ENCODE measurements at regions not wholly inside any gene's neighbourhood (a gene's known extent, or its start where the extent isn't known, plus 50 kb on each side); places are given as distances from the start of the nearest gene placed in this dataset.
"Not testable (repeated sequence)": the region's sequence is repeated elsewhere in the genome, so short reads cannot be mapped to it uniquely, and the experiment has no call there.

DNA sequence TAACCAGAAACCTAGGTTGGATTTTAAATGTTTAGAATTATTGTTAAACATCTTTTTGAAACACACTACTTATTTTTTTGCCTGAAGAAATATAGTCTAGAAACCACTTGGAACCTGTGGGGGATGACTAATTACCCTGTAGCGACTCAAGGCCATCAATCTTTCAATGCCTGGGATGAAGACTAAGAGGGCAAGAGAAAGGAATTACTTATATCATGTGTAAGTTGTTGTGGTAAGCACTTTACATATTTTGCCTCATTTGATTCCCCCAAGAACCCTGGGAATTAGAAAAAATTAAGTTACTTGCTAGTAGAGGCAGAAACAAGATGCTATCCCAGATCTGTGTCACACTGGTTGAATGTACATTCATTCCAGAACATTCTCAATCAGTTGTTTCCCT lies 170.9 kb upstream of the GRIA3 start:
- no peak for DNase-seq

- no peak for DNase-seq
Observed at GRCh38 chrX:123036401-123036800, 147.7 kb upstream of the GRIA3 start.

DNA sequence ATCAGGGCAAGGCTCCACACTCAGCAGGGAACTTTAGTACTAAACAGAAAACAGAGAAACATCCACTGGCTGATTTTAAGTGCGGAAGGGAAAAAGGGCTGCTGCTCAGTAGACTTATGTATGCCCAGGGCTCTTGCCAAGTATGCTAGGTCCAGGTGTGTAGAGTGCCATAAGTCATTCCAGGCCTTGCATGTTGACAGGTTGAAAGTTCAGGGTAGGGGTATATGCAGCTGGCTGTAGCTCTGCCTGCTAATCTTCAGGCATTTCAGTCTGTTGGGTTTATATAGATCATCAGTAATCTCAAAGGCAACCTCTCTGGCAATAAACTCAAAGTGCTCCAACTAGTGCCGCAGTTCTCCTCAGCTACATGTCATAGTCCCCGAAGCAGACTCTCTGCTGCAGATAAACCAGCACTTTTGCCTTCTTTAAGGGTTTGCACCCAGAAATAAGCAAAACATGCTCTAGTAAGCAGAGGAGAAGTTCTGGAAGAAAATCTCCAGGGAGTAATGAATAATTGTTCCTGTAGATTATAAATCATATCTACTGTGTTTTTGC lies 134.9 kb upstream of the GRIA3 start:
- DNase-seq = no peak

DNA sequence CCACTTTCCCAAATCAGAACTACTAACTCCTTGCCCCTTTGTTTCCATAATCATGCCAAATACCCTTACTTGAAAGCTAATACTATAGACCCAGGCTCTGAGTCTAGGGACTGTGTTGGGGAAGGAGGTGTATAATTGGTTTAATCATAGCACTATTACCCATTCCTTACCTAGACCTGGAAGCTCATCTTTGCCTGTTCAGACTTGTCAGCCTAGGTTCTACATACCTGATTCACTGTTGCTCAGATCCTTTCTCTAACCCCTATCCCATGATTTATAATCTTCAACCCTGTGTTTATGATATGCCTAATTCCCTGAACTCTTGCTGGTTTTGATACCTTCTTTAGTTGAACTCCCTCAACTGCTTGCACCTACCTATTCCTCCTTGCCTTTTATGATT lies 123.1 kb upstream of the GRIA3 start:
- DNase-seq = no peak

- no peak for DNase-seq
Observed at GRCh38 chrX:123064053-123064452, 120.0 kb upstream of the GRIA3 start.

- no peak for DNase-seq
Observed at GRCh38 chrX:123072686-123073385, 111.2 kb upstream of the GRIA3 start.

GRCh38 chrX:123075947-123076561 lies 108.0 kb upstream of the GRIA3 start:
- no peak for DNase-seq

DNA sequence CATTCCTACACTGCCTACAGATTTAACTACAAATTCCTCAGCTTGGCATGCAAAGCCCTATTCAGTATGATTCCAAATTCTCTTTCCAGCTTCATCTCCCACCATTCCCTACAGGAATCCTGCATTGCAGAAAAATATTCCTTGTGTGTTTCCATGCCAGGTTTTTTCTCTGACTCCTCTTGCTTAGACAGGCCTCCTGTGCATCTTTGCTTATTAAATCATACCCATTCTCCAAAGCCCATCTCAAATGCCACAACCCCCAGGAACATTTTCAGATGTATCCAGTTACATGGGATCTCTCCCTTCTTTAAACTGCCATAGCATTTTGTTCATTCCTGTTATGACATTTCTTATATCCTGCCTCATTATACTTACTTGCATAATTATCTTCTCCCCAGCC lies 106.4 kb upstream of the GRIA3 start:
- DNase-seq = no peak

DNA sequence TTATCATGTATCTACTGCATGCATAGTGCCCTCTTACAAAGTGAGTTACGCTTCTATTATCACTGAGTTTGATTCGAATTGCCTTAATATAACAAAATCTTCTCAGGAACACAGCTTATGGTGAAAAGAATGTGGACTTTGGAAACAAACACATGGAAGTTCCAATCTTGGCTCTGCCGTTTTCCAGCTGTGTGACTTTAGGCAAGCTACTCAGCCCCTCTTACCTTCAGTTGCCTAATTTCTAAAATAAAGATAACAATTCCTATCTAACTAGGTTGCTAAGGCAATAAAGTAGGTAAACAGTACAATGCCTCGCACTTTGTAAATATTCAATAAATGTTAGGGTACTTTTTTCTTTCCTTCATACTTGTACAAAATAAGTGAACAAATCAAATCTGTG lies 104.0 kb upstream of the GRIA3 start:
- no peak for DNase-seq

GRCh38 chrX:123081776-123082175 lies 102.3 kb upstream of the GRIA3 start:
- no peak for DNase-seq

DNA sequence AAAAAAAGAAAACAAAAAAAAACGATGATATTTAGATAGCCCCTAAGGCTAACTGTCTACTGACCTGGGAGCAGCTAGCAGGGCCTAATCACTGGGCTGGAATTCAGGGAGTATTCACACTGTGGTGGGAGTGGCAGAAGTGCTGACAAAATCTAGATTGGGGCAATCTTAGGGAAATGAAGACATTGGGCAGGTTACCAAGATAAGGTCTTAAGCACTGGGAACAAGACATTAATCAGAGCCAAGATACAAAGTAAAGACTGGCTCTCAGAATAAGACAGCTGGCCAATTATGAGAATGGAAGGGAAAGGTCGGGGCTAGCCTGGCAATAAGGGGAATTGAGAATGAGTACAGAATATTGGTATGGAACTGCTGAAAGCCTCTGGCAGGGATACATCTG lies 100.2 kb upstream of the GRIA3 start:
- DNase-seq = no peak

DNA sequence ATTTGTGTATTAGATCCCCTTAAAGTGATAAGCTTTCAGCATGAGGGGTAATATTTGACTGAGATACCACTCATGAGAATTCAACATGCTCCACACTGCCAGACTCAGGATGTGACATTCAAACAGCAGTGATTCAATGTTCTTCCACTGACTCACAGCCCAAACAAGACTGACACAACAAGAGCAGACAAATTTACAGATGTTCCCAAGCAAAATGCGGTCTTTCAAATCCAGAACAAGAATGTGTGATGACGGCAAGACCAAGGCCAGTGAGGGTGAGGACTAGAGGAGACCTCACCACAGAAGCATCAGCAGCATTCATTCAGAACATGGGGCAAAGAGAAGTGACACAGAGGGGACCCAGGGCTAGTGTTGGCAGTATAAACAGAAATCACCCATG lies 99.3 kb upstream of the GRIA3 start:
- no peak for DNase-seq

DNA sequence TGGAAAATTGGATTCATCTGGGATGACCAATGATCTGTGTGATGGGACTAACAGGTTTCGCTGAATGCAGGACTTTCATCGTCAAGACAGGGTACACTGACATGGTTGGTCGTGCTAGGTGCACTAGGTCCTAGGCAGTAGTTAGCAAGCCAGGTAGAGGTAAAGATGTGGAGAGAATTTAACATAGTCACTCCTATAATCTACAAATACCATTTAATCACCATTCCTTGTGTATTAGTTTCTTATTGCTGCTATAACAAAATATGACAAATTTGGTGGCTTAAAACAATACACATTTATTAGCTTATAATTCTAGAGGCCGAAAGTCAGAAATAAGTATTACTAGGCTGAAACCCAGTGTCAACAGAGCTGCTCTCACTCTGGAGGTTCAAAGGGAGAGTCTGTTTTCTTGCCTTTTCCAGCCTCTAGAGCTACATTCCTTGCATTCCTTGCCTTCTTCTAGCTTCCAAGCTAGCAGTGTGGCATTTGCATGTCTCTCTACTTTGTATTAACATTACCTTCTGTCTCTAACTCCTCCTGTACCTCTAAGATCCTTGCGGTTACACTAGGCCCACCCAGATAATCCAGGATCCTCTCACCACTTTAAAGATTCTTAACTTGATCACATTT lies 98.7 kb upstream of the GRIA3 start:
- no peak for DNase-seq

DNA sequence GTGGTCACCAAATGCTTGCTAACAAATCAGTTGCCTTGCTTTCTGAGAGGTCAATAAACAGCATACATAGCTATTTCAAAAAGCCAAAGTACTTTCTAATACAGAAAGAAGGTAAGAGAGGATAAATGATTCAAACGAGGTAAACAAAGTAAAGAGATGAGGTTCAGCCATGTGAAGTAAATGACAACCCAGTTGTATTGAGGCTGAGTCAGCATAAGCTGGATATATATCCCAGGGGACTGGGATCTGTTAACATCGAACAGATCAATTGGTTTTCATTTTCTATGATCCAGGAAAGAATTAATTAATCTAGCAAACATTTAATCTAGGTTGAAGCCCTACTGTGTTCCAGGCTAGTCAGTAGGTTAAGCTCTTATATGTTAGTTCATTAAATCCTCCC lies 97.3 kb upstream of the GRIA3 start:
- DNase-seq = no peak

- no peak for DNase-seq
Observed at GRCh38 chrX:123087326-123087725, 96.8 kb upstream of the GRIA3 start.

- DNase-seq = no peak
Observed at GRCh38 chrX:123088331-123088730, 95.7 kb upstream of the GRIA3 start.

DNA sequence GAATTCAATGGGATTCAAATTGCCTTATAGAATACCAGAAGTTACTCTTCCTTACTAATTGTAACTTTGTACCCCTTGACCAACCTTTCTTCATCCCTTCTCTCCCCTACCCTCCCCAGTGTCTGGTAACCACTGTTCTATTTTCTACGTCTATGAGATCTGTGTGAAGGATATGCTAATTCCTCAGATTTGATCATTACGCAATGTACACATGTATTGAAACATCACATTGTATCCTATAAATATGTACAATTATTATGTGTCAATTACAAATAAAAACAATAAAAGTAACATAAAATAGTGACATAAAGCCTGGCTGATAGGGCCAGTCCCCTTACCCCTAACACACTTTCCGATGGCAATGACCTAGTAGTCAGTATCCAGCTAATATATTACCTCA lies 95.1 kb upstream of the GRIA3 start:
- no peak for DNase-seq

GRCh38 chrX:123093792-123094191 lies 90.3 kb upstream of the GRIA3 start:
- no peak for DNase-seq

DNA sequence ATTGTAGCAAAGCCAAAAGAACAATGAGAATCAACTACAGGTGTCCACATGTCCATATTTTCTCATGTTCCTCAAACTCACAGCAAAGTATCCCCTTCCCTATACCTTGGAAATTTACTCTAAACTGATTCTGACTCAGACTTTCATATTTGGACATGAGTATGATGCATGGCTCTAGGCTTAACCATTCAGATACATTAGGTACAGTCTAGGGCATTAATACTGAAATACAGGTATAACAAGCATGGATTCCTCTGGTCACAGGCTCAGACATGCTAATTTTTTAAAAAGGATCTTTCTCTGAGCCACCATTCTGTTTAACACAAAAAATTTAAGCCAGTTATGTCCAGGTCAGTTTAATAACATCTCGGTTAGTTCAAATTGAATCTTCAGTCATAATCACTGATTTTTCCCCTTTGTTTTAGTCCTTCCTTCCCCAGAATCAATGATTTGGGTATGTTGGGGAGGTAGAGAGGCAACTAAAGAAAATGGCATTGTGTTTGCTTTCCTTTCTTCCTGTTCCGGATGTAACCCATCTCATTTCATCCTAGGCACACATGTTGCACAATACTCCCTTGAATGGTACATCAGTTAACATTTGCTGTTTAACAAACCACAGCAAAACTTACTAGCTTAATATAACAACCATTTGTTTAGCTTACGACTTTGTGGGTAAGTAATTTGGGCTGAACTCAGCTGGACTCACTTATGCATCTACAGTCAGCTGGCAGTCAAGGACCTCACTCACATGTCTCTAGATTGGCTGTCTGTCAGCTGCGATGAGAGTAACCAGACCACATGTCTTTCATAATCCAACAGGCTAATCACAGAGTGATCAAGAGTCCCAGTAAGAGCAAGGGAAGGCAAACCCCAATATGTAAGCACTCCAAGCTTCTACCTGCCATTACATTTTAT lies 75.3 kb upstream of the GRIA3 start:
- DNase-seq = no peak

- DNase-seq = no peak
Observed at GRCh38 chrX:123121241-123121640, 62.8 kb upstream of the GRIA3 start.

- DNase-seq = not testable (repeated sequence)
Observed at GRCh38 chrX:123129805-123130204, 54.3 kb upstream of the GRIA3 start.

All from NCI-H2227 treated with DMSO at 0.1 percent for 48 hours (cell line).